ENCODE measurements at regions not wholly inside any gene's neighbourhood (a gene's known extent, or its start where the extent isn't known, plus 50 kb on each side); places are given as distances from the start of the nearest gene placed in this dataset.

GRCh38 chr12:114967151-114967550 is 283.2 kb upstream of the TBX3 start:
- Histone ChIP-seq H2AFZ (ENCODE audit: low read length) (no peak overlapping the region), H3K9me2 (ENCODE audit: low read depth, low read length) (no peaks in the 10 kb centered on the region), H3K79me2 (ENCODE audit: insufficient read depth, low read length) (no peaks in the 10 kb centered on the region), H3K36me3 (ENCODE audit: insufficient read depth, low read length) (no peaks in the 10 kb centered on the region), H3K4me3 (ENCODE audit: low read depth, low read length, poor library complexity, severe bottlenecking) (no peak overlapping the region), H3K9me3 (ENCODE audit: low read length) (no peaks in the 10 kb centered on the region), H3K27ac (ENCODE audit: low read depth, low read length, poor library complexity, severe bottlenecking) (no peak overlapping the region), H3K4me2 (ENCODE audit: low read length) (no peak overlapping the region), H4K20me1 (ENCODE audit: insufficient read depth, low read length) (no peaks in the 10 kb centered on the region), H3K27me3 (ENCODE audit: insufficient read depth, low read length) (no peaks in the 10 kb centered on the region), H3K4me1 (ENCODE audit: insufficient read depth, low read length, severe bottlenecking) (no peaks in the 10 kb centered on the region), H3K9ac (ENCODE audit: low read length) (no peak overlapping the region), H3F3A (ENCODE audit: insufficient read depth, low read length) (no peaks in the 10 kb centered on the region)
- TF ChIP-seq, protein P1, sequence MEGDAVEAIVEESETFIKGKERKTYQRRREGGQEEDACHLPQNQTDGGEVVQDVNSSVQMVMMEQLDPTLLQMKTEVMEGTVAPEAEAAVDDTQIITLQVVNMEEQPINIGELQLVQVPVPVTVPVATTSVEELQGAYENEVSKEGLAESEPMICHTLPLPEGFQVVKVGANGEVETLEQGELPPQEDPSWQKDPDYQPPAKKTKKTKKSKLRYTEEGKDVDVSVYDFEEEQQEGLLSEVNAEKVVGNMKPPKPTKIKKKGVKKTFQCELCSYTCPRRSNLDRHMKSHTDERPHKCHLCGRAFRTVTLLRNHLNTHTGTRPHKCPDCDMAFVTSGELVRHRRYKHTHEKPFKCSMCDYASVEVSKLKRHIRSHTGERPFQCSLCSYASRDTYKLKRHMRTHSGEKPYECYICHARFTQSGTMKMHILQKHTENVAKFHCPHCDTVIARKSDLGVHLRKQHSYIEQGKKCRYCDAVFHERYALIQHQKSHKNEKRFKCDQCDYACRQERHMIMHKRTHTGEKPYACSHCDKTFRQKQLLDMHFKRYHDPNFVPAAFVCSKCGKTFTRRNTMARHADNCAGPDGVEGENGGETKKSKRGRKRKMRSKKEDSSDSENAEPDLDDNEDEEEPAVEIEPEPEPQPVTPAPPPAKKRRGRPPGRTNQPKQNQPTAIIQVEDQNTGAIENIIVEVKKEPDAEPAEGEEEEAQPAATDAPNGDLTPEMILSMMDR (IDR thresholded peaks at IDR 0.05; ENCODE audit: low read length) = no peak
- TF ChIP-seq EZH2 (IDR thresholded peaks at IDR 0.05; ENCODE audit: borderline replicate concordance, low read length) = no peak

- no peak overlapping the region for H3K4me3 ChIP-seq (ENCODE audit: low read depth, low read length, poor library complexity, severe bottlenecking)
- H3K9me3 ChIP-seq (ENCODE audit: low read length) = no peaks in the 10 kb centered on the region
- no peaks in the 10 kb centered on the region for H4K20me1 ChIP-seq (ENCODE audit: insufficient read depth, low read length)
- TF ChIP-seq, protein P1 (IDR thresholded peaks at IDR 0.05; ENCODE audit: low read length) = no peak
- no peak for TF ChIP-seq EZH2 (IDR thresholded peaks at IDR 0.05; ENCODE audit: borderline replicate concordance, low read length)
- H3K4me1 ChIP-seq (ENCODE audit: insufficient read depth, low read length, severe bottlenecking) = no peaks in the 10 kb centered on the region
- no peaks in the 10 kb centered on the region for H3K36me3 ChIP-seq (ENCODE audit: insufficient read depth, low read length)
- H3K27ac ChIP-seq (ENCODE audit: low read depth, low read length, poor library complexity, severe bottlenecking) = no peak overlapping the region
- H3K9ac ChIP-seq (ENCODE audit: low read length) = no peak overlapping the region
- no peaks in the 10 kb centered on the region for H3K9me2 ChIP-seq (ENCODE audit: low read depth, low read length)
- no peak overlapping the region for H2AFZ ChIP-seq (ENCODE audit: low read length)
- no peaks in the 10 kb centered on the region for H3F3A ChIP-seq (ENCODE audit: insufficient read depth, low read length)
- H3K79me2 ChIP-seq (ENCODE audit: insufficient read depth, low read length) = no peaks in the 10 kb centered on the region
- no peak overlapping the region for H3K4me2 ChIP-seq (ENCODE audit: low read length)
- H3K27me3 ChIP-seq (ENCODE audit: insufficient read depth, low read length) = no peaks in the 10 kb centered on the region
These were observed 280.9 kb upstream of the TBX3 start for GRCh38 chr12:114964841-114965240.

GRCh38 chr12:114963846-114964245 is 279.9 kb upstream of the TBX3 start:
- H3K4me2 ChIP-seq (ENCODE audit: low read length) = no peak overlapping the region
- H3K36me3 ChIP-seq (ENCODE audit: insufficient read depth, low read length) = no peaks in the 10 kb centered on the region
- no peaks in the 10 kb centered on the region for H3K9me2 ChIP-seq (ENCODE audit: low read depth, low read length)
- H3K27ac ChIP-seq (ENCODE audit: low read depth, low read length, poor library complexity, severe bottlenecking) = no peak overlapping the region
- no peak overlapping the region for H3K4me3 ChIP-seq (ENCODE audit: low read depth, low read length, poor library complexity, severe bottlenecking)
- H3K9me3 ChIP-seq (ENCODE audit: low read length) = no peaks in the 10 kb centered on the region
- no peak overlapping the region for H2AFZ ChIP-seq (ENCODE audit: low read length)
- TF ChIP-seq, protein P1 (IDR thresholded peaks at IDR 0.05; ENCODE audit: low read length) = no peak
- no peak for TF ChIP-seq EZH2 (IDR thresholded peaks at IDR 0.05; ENCODE audit: borderline replicate concordance, low read length)
- no peaks in the 10 kb centered on the region for H3K79me2 ChIP-seq (ENCODE audit: insufficient read depth, low read length)
- H3K9ac ChIP-seq (ENCODE audit: low read length) = no peak overlapping the region
- H4K20me1 ChIP-seq (ENCODE audit: insufficient read depth, low read length) = no peaks in the 10 kb centered on the region
- no peaks in the 10 kb centered on the region for H3K4me1 ChIP-seq (ENCODE audit: insufficient read depth, low read length, severe bottlenecking)
- H3K27me3 ChIP-seq (ENCODE audit: insufficient read depth, low read length) = no peaks in the 10 kb centered on the region
- H3F3A ChIP-seq (ENCODE audit: insufficient read depth, low read length) = no peaks in the 10 kb centered on the region

Measured in OCI-LY1 (cell line).